GM12878 (cell line): ENCODE measurements at regions not wholly inside any gene's neighbourhood (a gene's known extent, or its start where the extent isn't known, plus 50 kb on each side); places are given as distances from the start of the nearest gene placed in this dataset.

Source experiments
- ATAC-seq: fragments of 200-7000 bp; cut with Tn5 transposase; 3 replicates; pipeline ENCODE4 v1.9.1; 2020; ENCODE audit warnings: mild to moderate bottlenecking, moderate library complexity
- BruUV-seq: library from RNA; stranded (reverse); fragments of 400-500 nt; replicated peaks from 2 replicates; lab custom pipeline; 2021; lab: Mats Ljungman, UMichigan
- CTCF ChIA-PET: fragments of 300-600 bp; sonication (Branson Sonifier 250); formaldehyde crosslinking; extraction: SDS; loops from one replicate; lab custom pipeline; 2021; ENCODE audit warnings: inconsistent platforms; lab: Yijun Ruan, JAX
- POLR2A ChIA-PET: fragments of 350-600 bp; formaldehyde crosslinking; extraction: SDS; loops from one replicate; lab custom pipeline; 2021; ENCODE audit warnings: inconsistent platforms; lab: Charles Lee
- RAD21 ChIA-PET: fragments of 300-600 bp; sonication (Branson Sonifier 250); formaldehyde crosslinking; loops from one replicate; lab custom pipeline; 2023; ENCODE audit warnings: antibody characterized with exemption; ENCODE audit not compliant: unreplicated experiment; lab: Charles Lee
- SMC1A ChIA-PET: fragments of 300-600 bp; sonication (Branson Sonifier 250); formaldehyde crosslinking; loops from one replicate; lab custom pipeline; 2023; ENCODE audit not compliant: unreplicated experiment, uncharacterized antibody; lab: Charles Lee
- DNase-seq: peaks from one replicate; pipeline ENCODE4 v3.0.0-alpha.2; 2011; ENCODE audit warnings: low read depth, low spot score
- FAIRE-seq: peaks from 3 replicates; lab custom pipeline; 2011; peaks lifted over from hg19 to GRCh38; lab: Jason Lieb, UNC
- H2AFZ ChIP-seq: 2 replicates; pipeline ENCODE4 v1.6.0; 2011; ENCODE audit warnings: low read depth, low read length, control low read depth; ENCODE audit not compliant: control insufficient read depth
- H3K27ac ChIP-seq: 2 replicates; pipeline ENCODE4 v1.5.1; 2011; ENCODE audit warnings: control low read depth; ENCODE audit not compliant: control insufficient read depth, insufficient read depth
- H3K27me3 ChIP-seq, 2 experiments: replicated peaks in 1 of 2; 2 replicates each; pipeline versions ENCODE4 v1.6.0 to v1.6.1; 2011; ENCODE audit warnings: low read length in 1 of 2; ENCODE audit not compliant: control insufficient read depth in 2 of 2, insufficient read depth in 2 of 2
- H3K36me3 ChIP-seq, 2 experiments: 2 replicates each; pipeline ENCODE4 v1.5.1; 2011; ENCODE audit warnings: low read length in 1 of 2; ENCODE audit not compliant: control insufficient read depth in 2 of 2, insufficient read depth in 2 of 2
- H3K4me1 ChIP-seq: 2 replicates; pipeline ENCODE4 v1.6.1; 2011; ENCODE audit warnings: mild to moderate bottlenecking, low read length, moderate library complexity, mixed read lengths; ENCODE audit not compliant: control insufficient read depth, insufficient read depth
- H3K4me2 ChIP-seq: 2 replicates; pipeline ENCODE4 v1.6.0; 2011; ENCODE audit warnings: control low read depth; ENCODE audit not compliant: control insufficient read depth, insufficient read depth
- H3K4me3 ChIP-seq: fragments of 200-600 bp; sonication (generic); 2 replicates; pipeline ENCODE4 v1.5.1; 2016
- H3K79me2 ChIP-seq: 2 replicates; pipeline ENCODE4 v1.6.0; 2011; ENCODE audit warnings: low read length; ENCODE audit not compliant: control insufficient read depth, insufficient read depth
- H3K9ac ChIP-seq: 2 replicates; pipeline ENCODE4 v1.8.0; 2011; ENCODE audit warnings: low read length, control low read depth, mixed read lengths; ENCODE audit not compliant: control insufficient read depth, insufficient read depth
- H3K9me3 ChIP-seq: replicated peaks from 3 replicates; pipeline ENCODE4 v1.5.1; 2011; ENCODE audit warnings: mild to moderate bottlenecking, low read length; ENCODE audit not compliant: control insufficient read depth, insufficient read depth
- H4K20me1 ChIP-seq: 2 replicates; pipeline ENCODE4 v1.6.0; 2011; ENCODE audit not compliant: control insufficient read depth, insufficient read depth
- BACH1 ChIP-seq: fragments of 450-650 bp; IDR thresholded peaks from 2 replicates; pipeline ENCODE4 v1.6.1; 2017; ENCODE audit warnings: mild to moderate bottlenecking, borderline replicate concordance
- BCL3 ChIP-seq: IDR thresholded peaks from 2 replicates; pipeline ENCODE4 v1.6.1; 2011; ENCODE audit warnings: borderline replicate concordance, low read depth, mild to moderate bottlenecking, moderate library complexity, low read length; ENCODE audit not compliant: insufficient read depth, poor library complexity, severe bottlenecking
- CEBPZ ChIP-seq: fragments of 150-350 bp; IDR thresholded peaks from 2 replicates; pipeline ENCODE4 v1.6.1; 2016; ENCODE audit warnings: low read depth, low read length
- CHD1 ChIP-seq: IDR thresholded peaks from 2 replicates; pipeline ENCODE4 v1.6.1; 2012; ENCODE audit warnings: low read depth, low read length, improper control_type of control experiment
- EED ChIP-seq: sonication (generic); IDR thresholded peaks from 2 replicates; pipeline ENCODE4 v1.6.1; 2016; ENCODE audit warnings: antibody characterized with exemption, low read depth
- MYB ChIP-seq: fragments of 150-350 bp; IDR thresholded peaks from 2 replicates; pipeline ENCODE4 v1.6.1; 2014; ENCODE audit warnings: mild to moderate bottlenecking, low read depth, low read length, borderline replicate concordance
- RCOR1 ChIP-seq: conservative IDR thresholded peaks from 2 replicates; pipeline ENCODE4 v1.6.1; 2012; ENCODE audit warnings: low read depth, low read length, improper control_type of control experiment
- TCF12 ChIP-seq: IDR thresholded peaks from 2 replicates; pipeline ENCODE4 v1.6.1; 2011; ENCODE audit warnings: low read depth, mild to moderate bottlenecking, low read length
- WGBS: methylation state at CpG from one replicate; pipeline ENCODE4 v1.1.6; 2016; ENCODE audit warnings: low lambda C conversion rate; ENCODE audit not compliant: insufficient replicate concordance, insufficient coverage; ENCODE audit errors: missing lambda C conversion rate; 5-methylcytosine and 5-hydroxymethylcytosine counted together
- in situ Hi-C: fragments of 300-500 bp; cut with MboI; formaldehyde crosslinking; loops from 9 replicates; pipeline ENCODE4 v1.14.3; 2018; ENCODE audit warnings: mixed read lengths
- intact Hi-C: fragments of 100-400 bp; cut with micrococcal nuclease; formaldehyde crosslinking; loops from one replicate; pipeline ENCODE4 v1.14.2; 2022; ENCODE audit not compliant: unreplicated experiment

GRCh38 chr5:58040044-58040443 is 419.8 kb downstream of the PLK2 start:
- H2AFZ ChIP-seq: no peak overlapping the region
- no peak overlapping the region for H3K4me2 ChIP-seq
- TF ChIP-seq BACH1: no peak
- TF ChIP-seq CHD1: no peak
- no peak for TF ChIP-seq MYB
- no peak for TF ChIP-seq EED
- no peak for TF ChIP-seq RCOR1
- no peak for TF ChIP-seq TCF12
- TF ChIP-seq BCL3: no peak
- TF ChIP-seq CEBPZ: no peak
- H4K20me1 ChIP-seq: no peaks in the 10 kb centered on the region
- CTCF ChIA-PET: no interaction called here
- intact Hi-C loops: no loop called here
- H3K4me1 ChIP-seq: no peaks in the 10 kb centered on the region
- no peaks in the 10 kb centered on the region for H3K27me3 ChIP-seq
- SMC1A ChIA-PET: no interaction called here
- WGBS: 33% methylated on average over 1 of the region's 2 CpGs
- ATAC-seq (no peak), DNase-seq (no peak), FAIRE-seq (no peak)
- no peaks in the 10 kb centered on the region for H3K79me2 ChIP-seq
- POLR2A ChIA-PET: no interaction called here
- RAD21 ChIA-PET: no interaction called here
- no peak overlapping the region for H3K4me3 ChIP-seq
- H3K9ac ChIP-seq: no peak overlapping the region
- H3K36me3 ChIP-seq: no peaks in the 10 kb centered on the region
- no peaks in the 10 kb centered on the region for H3K9me3 ChIP-seq
- no TSS peak for BruUV-seq
- in situ Hi-C loops: no loop called here
- H3K27ac ChIP-seq: no peak overlapping the region
